Uterus (tissue), 3 donors: ENCODE measurements at regions not wholly inside any gene's neighbourhood (a gene's known extent, or its start where the extent isn't known, plus 50 kb on each side); places are given as distances from the start of the nearest gene placed in this dataset.

Experiments
- DNase-seq, 2 donors: peaks; one replicate each; pipeline ENCODE4 v3.0.0-alpha.2; 2019 to 2020
- H3K27ac ChIP-seq, 2 donors: fragments of 200-600 bp; sonication (generic); 1 replicate in 1 of 2; 2 replicates in 1 of 2; pipeline ENCODE4 v1.5.1; 2016 to 2018
- H3K27me3 ChIP-seq, 2 donors: fragments of 200-600 bp; sonication (generic); one replicate each; pipeline ENCODE4 v1.5.1; 2018 to 2019; ENCODE audit warnings: control low read depth in 1 of 2
- H3K36me3 ChIP-seq, 2 donors: fragments of 200-600 bp; sonication (generic); one replicate each; pipeline ENCODE4 v1.5.1; 2019; ENCODE audit warnings: control low read depth in 1 of 2
- H3K4me1 ChIP-seq, 2 donors: fragments of 200-600 bp; sonication (generic); one replicate each; pipeline ENCODE4 v1.5.1; 2018 to 2019; ENCODE audit warnings: control low read depth in 1 of 2
- H3K4me3 ChIP-seq, 2 donors: fragments of 200-600 bp; sonication (generic); 1 replicate in 1 of 2; 2 replicates in 1 of 2; pipeline ENCODE4 v1.5.1; 2018 to 2019; ENCODE audit warnings: mild to moderate bottlenecking in 1 of 2
- H3K9me3 ChIP-seq, 2 donors: fragments of 200-600 bp; sonication (generic); one replicate each; pipeline ENCODE4 v1.5.1; 2019; ENCODE audit warnings: control low read depth in 1 of 2
- POLR2A ChIP-seq, 2 donors: fragments of 450-650 bp; IDR thresholded peaks; one replicate each; pipeline ENCODE4 v1.6.1; 2016; ENCODE audit warnings: antibody characterized with exemption in 2 of 2, mild to moderate bottlenecking in 1 of 2, moderate library complexity in 1 of 2
- intact Hi-C: fragments of 100-400 bp; cut with DNase I; formaldehyde crosslinking; loops from one replicate; pipeline ENCODE4 v1.15.1; 2023; ENCODE audit warnings: low total_unique reads
- TF ChIP-seq, protein P1 (sequence below), 4 experiments: fragments of 200-600 bp in 2 of 4; fragments of 450-650 bp in 2 of 4; sonication (generic) in 2 of 4; IDR thresholded peaks; one replicate each; pipeline ENCODE4 v1.5.1; 2016 to 2019; ENCODE audit warnings: antibody characterized with exemption in 4 of 4, mild to moderate bottlenecking in 2 of 4, moderate library complexity in 1 of 4
- donor health status: DM: yes; HTN: yes; CAD: no.

DNA sequence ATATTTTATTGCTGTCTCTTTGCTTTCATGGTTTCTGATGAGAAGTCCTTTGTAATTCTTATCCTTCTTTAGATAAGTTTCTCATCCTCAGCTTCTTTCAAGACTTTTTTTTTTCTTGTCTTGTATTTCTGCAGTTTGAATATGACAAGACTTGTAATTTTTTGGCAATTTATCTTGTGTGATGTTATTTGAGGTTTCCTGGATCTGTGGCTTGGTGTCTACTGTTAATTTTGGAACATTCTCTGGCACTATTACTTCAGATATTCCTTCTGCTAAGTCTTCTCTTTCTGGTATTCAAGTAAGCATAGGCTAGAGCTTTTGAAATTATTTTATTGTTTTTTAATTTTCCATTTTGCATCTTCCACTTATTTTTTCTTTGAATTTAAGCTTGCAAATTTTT is 1083.2 kb downstream of the CNTNAP5 start:
- DNase-seq, result no peak
- intact Hi-C loops, result no loop called here

DNA sequence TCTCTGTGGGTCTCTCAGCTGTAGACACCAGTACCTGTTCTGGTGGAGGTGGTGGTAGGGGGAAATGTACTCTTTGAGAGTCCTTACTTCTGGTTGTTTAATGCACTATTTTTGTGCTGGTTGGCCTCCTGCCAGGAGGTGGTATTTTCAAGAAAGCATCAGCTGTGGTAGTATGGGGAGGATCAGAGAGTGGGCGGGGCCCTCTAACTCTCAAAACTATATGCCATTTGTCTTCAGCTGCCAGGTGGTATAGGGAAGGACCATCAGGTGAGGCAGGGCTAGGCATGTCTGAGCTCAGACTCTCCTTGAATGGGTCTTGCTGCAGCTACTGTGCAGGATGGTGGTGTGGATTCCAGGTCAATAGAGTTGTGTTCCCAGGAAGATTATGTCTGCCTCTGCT is 1100.8 kb downstream of the CNTNAP5 start:
- no peaks in the 10 kb centered on the region for H3K9me3 ChIP-seq
- H3K4me1 ChIP-seq, result no peaks in the 10 kb centered on the region
- no peak for DNase-seq
- H3K36me3 ChIP-seq, result no peaks in the 10 kb centered on the region
- H3K4me3 ChIP-seq, result no peak overlapping the region
- no peaks in the 10 kb centered on the region for H3K27me3 ChIP-seq
- intact Hi-C loops, result no loop called here
- no peak overlapping the region for H3K27ac ChIP-seq
- TF ChIP-seq POLR2A (IDR thresholded peaks at IDR 0.05), result no peak
- TF ChIP-seq, protein P1, sequence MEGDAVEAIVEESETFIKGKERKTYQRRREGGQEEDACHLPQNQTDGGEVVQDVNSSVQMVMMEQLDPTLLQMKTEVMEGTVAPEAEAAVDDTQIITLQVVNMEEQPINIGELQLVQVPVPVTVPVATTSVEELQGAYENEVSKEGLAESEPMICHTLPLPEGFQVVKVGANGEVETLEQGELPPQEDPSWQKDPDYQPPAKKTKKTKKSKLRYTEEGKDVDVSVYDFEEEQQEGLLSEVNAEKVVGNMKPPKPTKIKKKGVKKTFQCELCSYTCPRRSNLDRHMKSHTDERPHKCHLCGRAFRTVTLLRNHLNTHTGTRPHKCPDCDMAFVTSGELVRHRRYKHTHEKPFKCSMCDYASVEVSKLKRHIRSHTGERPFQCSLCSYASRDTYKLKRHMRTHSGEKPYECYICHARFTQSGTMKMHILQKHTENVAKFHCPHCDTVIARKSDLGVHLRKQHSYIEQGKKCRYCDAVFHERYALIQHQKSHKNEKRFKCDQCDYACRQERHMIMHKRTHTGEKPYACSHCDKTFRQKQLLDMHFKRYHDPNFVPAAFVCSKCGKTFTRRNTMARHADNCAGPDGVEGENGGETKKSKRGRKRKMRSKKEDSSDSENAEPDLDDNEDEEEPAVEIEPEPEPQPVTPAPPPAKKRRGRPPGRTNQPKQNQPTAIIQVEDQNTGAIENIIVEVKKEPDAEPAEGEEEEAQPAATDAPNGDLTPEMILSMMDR (IDR thresholded peaks at IDR 0.05), result no peak

More for the DNA sequence above, 1083.2 kb downstream of the CNTNAP5 start:
- H3K4me3 ChIP-seq, result no peak overlapping the region
- H3K36me3 ChIP-seq, result no peaks in the 10 kb centered on the region
- TF ChIP-seq POLR2A (IDR thresholded peaks at IDR 0.05), result no peak
- TF ChIP-seq, protein P1 (IDR thresholded peaks at IDR 0.05), result no peak
- no peaks in the 10 kb centered on the region for H3K4me1 ChIP-seq
- no peak overlapping the region for H3K27ac ChIP-seq
- no peaks in the 10 kb centered on the region for H3K9me3 ChIP-seq
- H3K27me3 ChIP-seq, result no peaks in the 10 kb centered on the region

DNA sequence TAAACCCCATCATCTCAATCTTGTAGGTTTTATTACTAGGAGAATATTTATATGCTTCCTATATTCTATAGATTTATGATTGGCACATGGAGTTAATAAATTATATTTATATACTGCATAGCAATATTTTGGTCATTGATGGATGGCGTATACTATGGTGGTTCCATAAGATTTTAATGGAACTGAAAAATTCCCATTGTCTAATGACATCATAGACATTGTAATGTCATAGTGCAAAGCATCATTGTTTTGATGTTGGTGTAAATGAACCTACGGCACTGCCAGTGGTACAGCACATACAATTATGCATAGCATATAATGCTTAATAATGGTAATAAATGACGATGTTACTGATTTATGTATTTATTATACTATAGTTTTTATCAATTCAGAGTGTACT is 1135.9 kb downstream of the CNTNAP5 start:
- DNase-seq, result no peak
- Histone ChIP-seq H3K27ac (no peak overlapping the region), H3K27me3 (no peaks in the 10 kb centered on the region), H3K4me1 (no peaks in the 10 kb centered on the region), H3K36me3 (no peaks in the 10 kb centered on the region), H3K4me3 (no peak overlapping the region), H3K9me3 (no peaks in the 10 kb centered on the region)
- intact Hi-C loops, result no loop called here
- TF ChIP-seq, protein P1 (IDR thresholded peaks at IDR 0.05), result no peak
- no peak for TF ChIP-seq POLR2A (IDR thresholded peaks at IDR 0.05)

DNA sequence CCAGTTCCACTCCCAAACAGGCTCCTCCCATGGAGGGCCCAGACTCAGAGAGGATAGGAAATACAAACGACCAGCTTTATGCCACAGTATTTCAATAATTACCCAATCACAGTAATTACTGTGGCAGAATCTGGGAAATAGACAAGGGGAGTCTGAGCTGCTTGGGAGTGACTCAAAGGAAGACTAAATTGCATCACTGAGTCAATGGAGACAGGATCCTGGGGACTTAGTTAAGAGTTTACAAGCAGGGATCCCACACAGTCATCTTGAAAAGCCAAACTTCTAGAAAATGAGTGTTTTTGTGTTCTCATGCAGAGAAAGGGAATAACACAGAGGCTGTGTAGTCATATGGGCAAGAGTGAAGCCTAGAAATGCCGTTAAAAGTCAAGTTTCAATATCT is 1142.1 kb downstream of the CNTNAP5 start:
- DNase-seq, result no peak
- TF ChIP-seq, protein P1 (IDR thresholded peaks at IDR 0.05), result no peak
- no peak for TF ChIP-seq POLR2A (IDR thresholded peaks at IDR 0.05)
- intact Hi-C loops, result no loop called here
- no peaks in the 10 kb centered on the region for H3K36me3 ChIP-seq
- no peak overlapping the region for H3K27ac ChIP-seq
- H3K4me3 ChIP-seq, result no peak overlapping the region
- H3K9me3 ChIP-seq, result no peaks in the 10 kb centered on the region
- no peaks in the 10 kb centered on the region for H3K4me1 ChIP-seq
- no peaks in the 10 kb centered on the region for H3K27me3 ChIP-seq

DNA sequence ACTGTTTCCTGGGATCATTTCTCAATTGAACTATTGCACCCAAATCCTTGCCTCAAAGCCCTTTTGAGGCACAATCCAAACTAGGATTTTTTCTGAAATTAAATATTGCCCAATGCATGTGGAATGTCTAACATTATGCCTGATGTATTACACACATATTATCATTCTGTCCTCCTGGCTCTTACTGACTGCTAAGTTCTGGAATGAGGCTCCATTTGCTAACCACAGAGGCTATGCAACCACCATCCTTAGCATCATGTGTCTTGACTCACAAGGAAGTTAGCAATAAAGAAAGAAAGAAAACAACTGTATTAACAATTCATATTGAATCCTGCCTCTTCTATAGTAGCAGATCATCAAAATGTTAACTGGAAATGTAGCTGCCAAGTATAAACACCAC is 1142.7 kb downstream of the CNTNAP5 start:
- Histone ChIP-seq H3K27ac (no peak overlapping the region), H3K4me3 (no peak overlapping the region), H3K9me3 (no peaks in the 10 kb centered on the region), H3K36me3 (no peaks in the 10 kb centered on the region), H3K27me3 (no peaks in the 10 kb centered on the region), H3K4me1 (no peaks in the 10 kb centered on the region)
- TF ChIP-seq, protein P1 (IDR thresholded peaks at IDR 0.05), result no peak
- no peak for TF ChIP-seq POLR2A (IDR thresholded peaks at IDR 0.05)
- DNase-seq, result no peak
- intact Hi-C loops, result no loop called here
